ENCODE measurements at regions not wholly inside any gene's neighbourhood (a gene's known extent, or its start where the extent isn't known, plus 50 kb on each side); places are given as distances from the start of the nearest gene placed in this dataset.

GRCh38 chr15:53453253-53454105 is 306.0 kb downstream of the WDR72 start:
- DNase-seq (ENCODE audit: low read depth, low spot score) = no peak
- CTCF ChIA-PET = no interaction called here
- no peaks in the 10 kb centered on the region for H3K9me3 ChIP-seq (ENCODE audit: control insufficient read depth, insufficient read depth, low read depth, low read length)
- intact Hi-C loops (cut with micrococcal nuclease; ENCODE audit: unreplicated experiment) (no loop called here), in situ Hi-C loops (cut with HindIII; ENCODE audit: low pct_unique_long_range_greater_than_20kb, low sequenced_read_pairs) (no loop called here)
- no peaks in the 10 kb centered on the region for H3K4me1 ChIP-seq (ENCODE audit: control insufficient read depth, insufficient read depth, low read length)
- no TSS peak for BruUV-seq (replicated peaks)
- H3K27ac ChIP-seq (ENCODE audit: low read length) = no peak overlapping the region
- POLR2A ChIA-PET = no interaction called here
- TF ChIP-seq, protein P1, sequence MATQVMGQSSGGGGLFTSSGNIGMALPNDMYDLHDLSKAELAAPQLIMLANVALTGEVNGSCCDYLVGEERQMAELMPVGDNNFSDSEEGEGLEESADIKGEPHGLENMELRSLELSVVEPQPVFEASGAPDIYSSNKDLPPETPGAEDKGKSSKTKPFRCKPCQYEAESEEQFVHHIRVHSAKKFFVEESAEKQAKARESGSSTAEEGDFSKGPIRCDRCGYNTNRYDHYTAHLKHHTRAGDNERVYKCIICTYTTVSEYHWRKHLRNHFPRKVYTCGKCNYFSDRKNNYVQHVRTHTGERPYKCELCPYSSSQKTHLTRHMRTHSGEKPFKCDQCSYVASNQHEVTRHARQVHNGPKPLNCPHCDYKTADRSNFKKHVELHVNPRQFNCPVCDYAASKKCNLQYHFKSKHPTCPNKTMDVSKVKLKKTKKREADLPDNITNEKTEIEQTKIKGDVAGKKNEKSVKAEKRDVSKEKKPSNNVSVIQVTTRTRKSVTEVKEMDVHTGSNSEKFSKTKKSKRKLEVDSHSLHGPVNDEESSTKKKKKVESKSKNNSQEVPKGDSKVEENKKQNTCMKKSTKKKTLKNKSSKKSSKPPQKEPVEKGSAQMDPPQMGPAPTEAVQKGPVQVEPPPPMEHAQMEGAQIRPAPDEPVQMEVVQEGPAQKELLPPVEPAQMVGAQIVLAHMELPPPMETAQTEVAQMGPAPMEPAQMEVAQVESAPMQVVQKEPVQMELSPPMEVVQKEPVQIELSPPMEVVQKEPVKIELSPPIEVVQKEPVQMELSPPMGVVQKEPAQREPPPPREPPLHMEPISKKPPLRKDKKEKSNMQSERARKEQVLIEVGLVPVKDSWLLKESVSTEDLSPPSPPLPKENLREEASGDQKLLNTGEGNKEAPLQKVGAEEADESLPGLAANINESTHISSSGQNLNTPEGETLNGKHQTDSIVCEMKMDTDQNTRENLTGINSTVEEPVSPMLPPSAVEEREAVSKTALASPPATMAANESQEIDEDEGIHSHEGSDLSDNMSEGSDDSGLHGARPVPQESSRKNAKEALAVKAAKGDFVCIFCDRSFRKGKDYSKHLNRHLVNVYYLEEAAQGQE (IDR thresholded peaks at IDR 0.05; ENCODE audit: insufficient read depth in 1 of 2, low read depth in 2 of 2, low read length in 1 of 2) = no peak
- TF ChIP-seq POLR2AphosphoS5 (IDR thresholded peaks at IDR 0.05; ENCODE audit: low read depth, low read length) = no peak
- TF ChIP-seq SIN3A (IDR thresholded peaks at IDR 0.05; ENCODE audit: borderline replicate concordance, insufficient read depth, low read depth, low read length) = no peak
- no peak for TF ChIP-seq TCF7L2 (IDR thresholded peaks at IDR 0.05; ENCODE audit: low read depth, low read length)
- TF ChIP-seq CTCF (IDR thresholded peaks at IDR 0.05) = no peak
- no peaks in the 10 kb centered on the region for H3K36me3 ChIP-seq (ENCODE audit: control insufficient read depth, insufficient read depth, low read length)
- no peak for ATAC-seq
- no peak overlapping the region for H3K4me3 ChIP-seq (ENCODE audit: low read depth in 2 of 2, low read length in 2 of 2)
- H3K27me3 ChIP-seq (ENCODE audit: control insufficient read depth, insufficient read depth, low read length) = no peaks in the 10 kb centered on the region

DNA sequence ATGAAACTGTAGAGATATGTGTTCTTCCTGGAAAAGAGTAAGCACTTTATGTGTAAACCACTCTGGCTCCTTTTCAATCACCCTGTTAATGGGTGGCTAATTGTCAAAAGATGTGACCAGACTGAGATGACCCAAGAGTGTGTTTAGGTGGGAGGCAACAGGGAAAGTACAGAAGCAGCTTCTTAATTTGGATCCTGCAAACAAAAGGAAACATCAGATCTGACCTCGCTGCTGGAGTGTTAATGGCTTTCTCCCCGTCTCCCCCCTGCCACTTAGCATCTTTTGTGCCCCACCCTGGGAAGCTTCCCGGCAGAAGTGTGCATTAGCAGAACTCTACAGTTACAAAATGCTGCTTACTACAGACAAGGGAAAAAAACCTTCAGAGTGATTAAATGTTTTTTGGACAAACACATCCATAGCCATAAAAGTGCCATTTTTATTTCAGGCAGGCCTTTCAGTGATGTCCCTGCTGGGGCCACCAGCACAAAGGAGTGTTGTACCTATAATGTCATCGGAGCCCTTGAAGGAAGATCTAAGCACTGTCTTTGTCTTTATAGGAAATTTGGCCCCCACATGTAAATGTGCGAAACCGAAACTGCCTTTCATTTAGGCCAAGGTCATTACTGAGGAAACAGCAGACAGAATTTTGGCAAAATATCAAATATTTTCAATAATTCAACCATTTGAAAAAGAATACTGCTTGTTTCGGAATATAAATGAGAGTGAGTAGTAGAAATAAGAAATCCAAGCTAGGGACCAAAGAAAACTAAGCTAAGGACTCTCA is 311.0 kb downstream of the WDR72 start:
- Histone ChIP-seq H3K4me1 (ENCODE audit: control insufficient read depth, insufficient read depth, low read length) (no peaks in the 10 kb centered on the region), H3K27ac (ENCODE audit: low read length) (no peak overlapping the region), H3K4me3 (ENCODE audit: low read depth in 2 of 2, low read length in 2 of 2) (no peak overlapping the region), H3K27me3 (ENCODE audit: control insufficient read depth, insufficient read depth, low read length) (no peaks in the 10 kb centered on the region), H3K36me3 (ENCODE audit: control insufficient read depth, insufficient read depth, low read length) (no peaks in the 10 kb centered on the region), H3K9me3 (ENCODE audit: control insufficient read depth, insufficient read depth, low read depth, low read length) (no peaks in the 10 kb centered on the region)
- intact Hi-C loops (cut with micrococcal nuclease; ENCODE audit: unreplicated experiment) (no loop called here), in situ Hi-C loops (cut with HindIII; ENCODE audit: low pct_unique_long_range_greater_than_20kb, low sequenced_read_pairs) (no loop called here)
- TF ChIP-seq, protein P1 (IDR thresholded peaks at IDR 0.05; ENCODE audit: insufficient read depth in 1 of 2, low read depth in 2 of 2, low read length in 1 of 2) = no peak
- no peak for TF ChIP-seq CTCF (IDR thresholded peaks at IDR 0.05)
- no peak for TF ChIP-seq SIN3A (IDR thresholded peaks at IDR 0.05; ENCODE audit: borderline replicate concordance, insufficient read depth, low read depth, low read length)
- TF ChIP-seq TCF7L2 (IDR thresholded peaks at IDR 0.05; ENCODE audit: low read depth, low read length) = no peak
- no peak for TF ChIP-seq POLR2AphosphoS5 (IDR thresholded peaks at IDR 0.05; ENCODE audit: low read depth, low read length)
- BruUV-seq (replicated peaks) = no TSS peak
- POLR2A ChIA-PET = no interaction called here
- DNase-seq (ENCODE audit: low read depth, low spot score) (no peak), ATAC-seq (no peak)
- CTCF ChIA-PET = no interaction called here
